AG04449 (cell line): ENCODE measurements at regions not wholly inside any gene's neighbourhood (a gene's known extent, or its start where the extent isn't known, plus 50 kb on each side); places are given as distances from the start of the nearest gene placed in this dataset.

Experiments used
- CTCF ChIA-PET: fragments of 350-600 bp; formaldehyde crosslinking; extraction: SDS; loops from one replicate; lab custom pipeline; 2021; ENCODE audit warnings: antibody characterized with exemption; lab: Yijun Ruan, JAX
- POLR2A ChIA-PET: fragments of 400-600, 350-600 bp; formaldehyde crosslinking; extraction: SDS; loops from one replicate; lab custom pipeline; 2020; ENCODE audit warnings: antibody characterized with exemption, inconsistent platforms; lab: Yijun Ruan, JAX
- DNase-seq: peaks from one replicate; pipeline ENCODE4 v3.0.0-alpha.2; 2010; ENCODE audit warnings: low read depth, low spot score
- H3K4me3 ChIP-seq: 2 replicates; pipeline ENCODE4 v1.5.1; 2011; ENCODE audit warnings: low read depth, mild to moderate bottlenecking, control low read depth, low read length
- TF ChIP-seq, protein P1 (sequence below): IDR thresholded peaks from one replicate; pipeline ENCODE4 v1.5.1; 2011; ENCODE audit warnings: mild to moderate bottlenecking, moderate library complexity, low read length, control low read depth, inconsistent platforms; ENCODE audit not compliant: insufficient read depth; ENCODE audit errors: missing control alignments

DNA sequence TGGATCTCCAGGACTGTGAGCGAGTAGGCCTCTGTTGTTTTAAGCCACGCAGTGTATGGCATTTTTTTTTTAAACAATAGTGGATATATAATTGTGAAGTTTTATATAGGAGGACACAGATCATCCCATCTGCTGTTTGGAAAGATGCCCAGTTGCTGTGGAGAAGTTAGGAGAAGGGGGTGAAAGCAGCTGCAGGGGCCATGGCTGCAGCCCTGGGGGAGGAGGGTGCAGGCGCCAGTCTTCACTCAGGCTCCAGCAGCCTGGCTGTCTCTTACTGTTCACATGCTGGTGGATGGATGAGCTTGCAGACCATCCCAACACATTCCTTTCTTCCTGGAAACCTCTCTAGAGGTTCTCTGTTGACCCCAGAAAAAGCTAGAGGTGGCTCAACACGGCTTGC, 242.3 kb downstream of the TEX29 start:
- DNase-seq: no peak
- POLR2A ChIA-PET: no interaction called here
- TF ChIP-seq, protein P1, sequence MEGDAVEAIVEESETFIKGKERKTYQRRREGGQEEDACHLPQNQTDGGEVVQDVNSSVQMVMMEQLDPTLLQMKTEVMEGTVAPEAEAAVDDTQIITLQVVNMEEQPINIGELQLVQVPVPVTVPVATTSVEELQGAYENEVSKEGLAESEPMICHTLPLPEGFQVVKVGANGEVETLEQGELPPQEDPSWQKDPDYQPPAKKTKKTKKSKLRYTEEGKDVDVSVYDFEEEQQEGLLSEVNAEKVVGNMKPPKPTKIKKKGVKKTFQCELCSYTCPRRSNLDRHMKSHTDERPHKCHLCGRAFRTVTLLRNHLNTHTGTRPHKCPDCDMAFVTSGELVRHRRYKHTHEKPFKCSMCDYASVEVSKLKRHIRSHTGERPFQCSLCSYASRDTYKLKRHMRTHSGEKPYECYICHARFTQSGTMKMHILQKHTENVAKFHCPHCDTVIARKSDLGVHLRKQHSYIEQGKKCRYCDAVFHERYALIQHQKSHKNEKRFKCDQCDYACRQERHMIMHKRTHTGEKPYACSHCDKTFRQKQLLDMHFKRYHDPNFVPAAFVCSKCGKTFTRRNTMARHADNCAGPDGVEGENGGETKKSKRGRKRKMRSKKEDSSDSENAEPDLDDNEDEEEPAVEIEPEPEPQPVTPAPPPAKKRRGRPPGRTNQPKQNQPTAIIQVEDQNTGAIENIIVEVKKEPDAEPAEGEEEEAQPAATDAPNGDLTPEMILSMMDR: no peak
- CTCF ChIA-PET: no interaction called here
- H3K4me3 ChIP-seq: no peak overlapping the region

DNA sequence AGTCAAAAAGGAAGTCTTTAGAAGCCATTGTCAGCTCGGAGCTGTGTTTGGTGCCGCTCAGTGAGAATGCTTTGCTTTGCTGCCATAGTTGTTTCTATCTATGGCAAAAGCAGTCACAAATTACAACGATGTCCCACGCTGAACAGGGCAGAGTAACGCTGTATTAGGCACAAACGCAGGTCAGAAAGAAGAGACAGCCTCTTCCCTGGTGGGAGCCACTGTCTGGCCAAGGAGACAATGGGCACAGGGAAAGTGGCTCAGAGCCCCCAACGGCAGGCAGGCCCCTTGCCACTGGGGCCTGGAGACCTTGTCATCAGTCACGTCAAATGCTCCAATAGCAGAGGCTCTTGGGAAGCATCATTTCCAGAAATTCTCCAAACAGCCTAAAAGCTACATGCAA, 244.2 kb downstream of the TEX29 start:
- no peak overlapping the region for H3K4me3 ChIP-seq
- no peak for DNase-seq
- ChIA-PET CTCF (no interaction called here), POLR2A (no interaction called here)
- TF ChIP-seq, protein P1: no peak

DNA sequence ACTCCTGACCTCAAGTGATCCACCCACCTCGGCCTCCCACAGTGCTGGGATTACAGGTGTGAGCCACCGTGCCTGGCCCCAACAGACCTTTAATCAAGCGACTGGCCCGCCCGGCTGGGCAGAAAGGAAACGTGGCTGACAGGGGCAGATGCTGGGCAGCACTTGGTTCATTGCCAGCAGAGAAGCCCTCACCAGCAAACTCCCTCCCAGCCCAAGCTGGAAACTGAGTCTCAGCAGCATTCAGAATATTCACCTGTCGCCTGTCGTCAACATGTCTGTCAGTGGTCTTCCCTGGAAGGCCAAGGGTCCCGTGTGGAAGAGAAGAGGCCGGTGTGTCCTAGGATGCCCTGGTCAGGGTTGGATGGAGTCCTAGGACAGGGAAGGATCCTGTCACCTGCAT, 245.0 kb downstream of the TEX29 start:
- POLR2A ChIA-PET: no interaction called here
- CTCF ChIA-PET: no interaction called here
- DNase-seq: no peak

DNA sequence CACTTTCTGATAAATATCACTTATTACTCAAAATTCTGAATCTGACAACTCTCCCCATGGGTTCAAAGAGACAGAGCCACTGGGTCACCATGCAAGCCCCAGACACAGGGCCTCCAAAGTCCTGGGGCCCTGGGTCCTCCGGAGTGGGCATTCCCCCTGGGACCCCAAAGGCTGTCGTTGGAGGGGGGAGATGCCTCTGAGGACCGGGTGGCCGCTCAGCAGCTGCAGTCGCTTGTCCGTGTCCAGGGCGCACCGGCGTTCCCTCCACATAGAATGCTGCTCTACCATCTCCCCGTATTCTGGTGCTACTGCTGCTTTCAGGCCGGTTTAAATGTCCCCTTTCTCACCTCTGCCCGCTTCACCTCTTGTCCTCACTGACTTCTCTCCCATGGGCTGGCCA, 246.1 kb downstream of the TEX29 start:
- H3K4me3 ChIP-seq: no peak overlapping the region
- DNase-seq: no peak
- TF ChIP-seq, protein P1: no peak
- CTCF ChIA-PET: no interaction called here
- POLR2A ChIA-PET: no interaction called here

More for the DNA sequence above, 245.0 kb downstream of the TEX29 start:
- no peak overlapping the region for H3K4me3 ChIP-seq
- TF ChIP-seq, protein P1: no peak

DNA sequence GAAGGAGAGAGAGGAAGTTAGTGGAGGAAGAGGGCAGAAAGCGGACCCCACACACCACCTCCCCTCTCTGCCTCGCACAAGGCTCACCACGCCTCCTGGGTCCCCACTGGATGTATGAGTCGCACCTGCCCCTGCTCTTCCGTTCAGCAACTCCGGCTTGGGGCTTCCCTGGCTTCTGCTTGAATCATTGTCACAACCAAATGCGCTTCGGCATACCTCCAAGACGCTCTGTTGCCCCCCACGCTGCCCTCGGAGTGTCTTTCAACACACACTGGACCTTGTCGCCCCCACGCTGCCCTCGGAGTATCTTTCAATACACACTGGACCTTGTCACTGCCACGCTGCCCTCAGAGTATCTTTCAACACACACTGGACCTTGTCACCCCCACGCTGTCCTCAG, 247.2 kb downstream of the TEX29 start:
- POLR2A ChIA-PET: no interaction called here
- TF ChIP-seq, protein P1: no peak
- no peak for DNase-seq
- CTCF ChIA-PET: no interaction called here
- H3K4me3 ChIP-seq: no peak overlapping the region

DNA sequence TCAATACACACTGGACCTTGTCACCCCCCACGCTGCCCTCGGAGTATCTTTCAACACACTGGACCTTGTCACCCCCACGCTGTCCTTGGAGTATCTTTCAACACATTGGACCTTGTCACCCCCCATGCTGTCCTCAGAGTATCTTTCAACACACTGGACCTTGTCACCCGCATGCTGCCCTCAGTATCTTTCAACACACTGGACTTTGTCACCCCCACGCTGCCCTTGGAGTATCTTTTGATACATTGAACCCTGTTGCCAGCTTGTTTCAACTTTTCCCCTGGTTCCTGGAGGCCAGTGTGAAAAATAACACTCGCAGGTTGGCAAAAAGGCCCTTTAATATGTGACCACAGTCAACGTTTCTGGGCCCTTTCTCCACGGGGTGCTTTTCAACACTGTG, 247.8 kb downstream of the TEX29 start:
- H3K4me3 ChIP-seq: no peak overlapping the region
- TF ChIP-seq, protein P1: no peak
- no peak for DNase-seq
- ChIA-PET CTCF (no interaction called here), POLR2A (no interaction called here)

DNA sequence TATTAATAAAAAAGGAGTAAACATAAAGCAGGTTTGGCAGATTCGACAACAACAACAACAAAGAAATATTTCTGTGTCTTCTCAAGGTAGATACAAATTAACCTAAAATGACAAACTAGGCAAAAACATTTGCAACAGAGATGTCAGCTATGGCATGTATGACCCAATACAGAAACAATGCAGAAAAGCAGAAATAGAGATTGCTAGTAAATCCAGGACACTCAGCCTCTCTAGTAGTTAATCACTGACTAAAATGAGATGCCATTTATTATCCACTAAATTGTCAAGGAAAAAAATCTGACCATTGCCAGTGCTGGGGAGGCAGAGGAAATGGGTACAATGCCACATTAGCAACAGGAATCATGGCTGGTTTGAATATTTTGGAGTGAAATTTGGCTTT, 250.5 kb downstream of the TEX29 start:
- ChIA-PET CTCF (no interaction called here), POLR2A (no interaction called here)
- no peak for DNase-seq
- H3K4me3 ChIP-seq: no peak overlapping the region
- TF ChIP-seq, protein P1: no peak
